Epithelial cell of esophagus (primary cell): ENCODE measurements at regions not wholly inside any gene's neighbourhood (a gene's known extent, or its start where the extent isn't known, plus 50 kb on each side); places are given as distances from the start of the nearest gene placed in this dataset.
"Not testable (repeated sequence)": the region's sequence is repeated elsewhere in the genome, so short reads cannot be mapped to it uniquely, and the experiment has no call there.

Experiments used
- DNase-seq: peaks from one replicate; pipeline ENCODE4 v3.0.0; 2010; ENCODE audit warnings: low read depth
- H3K4me3 ChIP-seq: 2 replicates; pipeline ENCODE4 v1.5.1; 2011; ENCODE audit warnings: mild to moderate bottlenecking, low read length, control low read depth
- TF ChIP-seq, protein P1 (sequence below): IDR thresholded peaks from 2 replicates; pipeline ENCODE4 v1.5.1; 2011; ENCODE audit warnings: low read depth, mild to moderate bottlenecking, low read length, control low read depth, inconsistent platforms; ENCODE audit not compliant: insufficient read depth; ENCODE audit errors: missing control alignments

DNA sequence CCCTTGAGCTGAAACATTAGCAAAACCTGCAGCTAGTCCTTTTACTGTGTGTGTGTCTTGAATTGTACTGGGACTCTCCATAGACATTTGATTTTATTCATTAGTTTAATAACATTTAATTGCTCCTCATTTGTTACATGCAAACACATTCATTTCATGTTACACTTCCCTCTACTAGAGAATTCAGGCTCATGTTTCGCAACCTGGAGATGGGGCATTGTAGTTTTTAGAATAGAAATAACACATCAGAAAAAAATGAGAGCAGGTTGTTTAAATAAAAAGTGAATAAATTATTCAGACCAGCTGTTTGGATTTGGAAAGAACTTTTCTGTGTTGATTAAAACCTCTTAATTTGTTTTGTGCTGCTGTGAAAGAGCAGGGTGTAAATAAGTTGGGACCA is 243.9 kb downstream of the ETV1 start:
- H3K4me3 ChIP-seq = no peak overlapping the region
- no peak for DNase-seq
- TF ChIP-seq, protein P1, sequence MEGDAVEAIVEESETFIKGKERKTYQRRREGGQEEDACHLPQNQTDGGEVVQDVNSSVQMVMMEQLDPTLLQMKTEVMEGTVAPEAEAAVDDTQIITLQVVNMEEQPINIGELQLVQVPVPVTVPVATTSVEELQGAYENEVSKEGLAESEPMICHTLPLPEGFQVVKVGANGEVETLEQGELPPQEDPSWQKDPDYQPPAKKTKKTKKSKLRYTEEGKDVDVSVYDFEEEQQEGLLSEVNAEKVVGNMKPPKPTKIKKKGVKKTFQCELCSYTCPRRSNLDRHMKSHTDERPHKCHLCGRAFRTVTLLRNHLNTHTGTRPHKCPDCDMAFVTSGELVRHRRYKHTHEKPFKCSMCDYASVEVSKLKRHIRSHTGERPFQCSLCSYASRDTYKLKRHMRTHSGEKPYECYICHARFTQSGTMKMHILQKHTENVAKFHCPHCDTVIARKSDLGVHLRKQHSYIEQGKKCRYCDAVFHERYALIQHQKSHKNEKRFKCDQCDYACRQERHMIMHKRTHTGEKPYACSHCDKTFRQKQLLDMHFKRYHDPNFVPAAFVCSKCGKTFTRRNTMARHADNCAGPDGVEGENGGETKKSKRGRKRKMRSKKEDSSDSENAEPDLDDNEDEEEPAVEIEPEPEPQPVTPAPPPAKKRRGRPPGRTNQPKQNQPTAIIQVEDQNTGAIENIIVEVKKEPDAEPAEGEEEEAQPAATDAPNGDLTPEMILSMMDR = no peak

GRCh38 chr7:13748998-13749397 is 240.5 kb downstream of the ETV1 start:
- TF ChIP-seq, protein P1 = no peak
- no peak for DNase-seq
- no peak overlapping the region for H3K4me3 ChIP-seq

DNA sequence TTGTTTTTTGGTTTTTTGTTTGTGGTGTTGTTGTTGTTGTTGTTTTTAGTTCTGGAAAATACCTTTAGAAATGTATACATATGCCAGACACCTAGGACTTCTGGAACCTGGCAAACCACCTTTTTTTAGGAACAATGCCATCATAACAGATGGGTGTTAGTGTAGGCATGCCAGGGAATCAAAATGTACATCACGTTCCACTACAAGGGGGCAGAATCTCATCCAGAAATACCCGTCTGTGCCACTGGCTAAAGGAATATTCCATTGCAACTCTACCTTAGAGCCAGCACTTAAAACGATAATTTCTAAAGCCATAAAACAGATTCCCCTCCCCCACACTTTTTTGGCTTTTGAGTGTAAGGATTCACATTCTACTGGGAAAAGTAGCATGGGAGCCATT is 239.8 kb downstream of the ETV1 start:
- DNase-seq = no peak
- no peak overlapping the region for H3K4me3 ChIP-seq
- TF ChIP-seq, protein P1 = no peak

- TF ChIP-seq, protein P1 = no peak
Measured at GRCh38 chr7:13751766-13752165, 237.7 kb downstream of the ETV1 start.

DNA sequence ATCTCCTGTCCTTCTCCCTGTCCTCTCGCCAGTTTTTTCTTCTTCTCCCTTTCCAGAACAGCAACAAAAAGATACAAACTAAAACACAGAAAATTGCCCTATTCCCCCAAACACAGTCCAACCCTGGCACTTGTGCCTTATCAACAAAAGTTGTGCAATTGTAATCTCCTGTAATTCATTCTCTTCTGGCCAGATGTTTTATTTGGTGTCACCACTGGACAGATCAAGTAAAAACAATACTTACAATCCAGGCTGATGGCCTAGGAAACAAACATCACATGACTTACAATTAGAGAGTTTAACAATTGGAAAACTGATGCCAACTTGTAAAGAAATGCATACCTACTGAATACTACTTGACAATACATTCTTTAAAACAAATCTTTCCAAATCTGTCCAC is 231.6 kb downstream of the ETV1 start:
- H3K4me3 ChIP-seq = no peak overlapping the region
- TF ChIP-seq, protein P1 = no peak
- no peak for DNase-seq

More at GRCh38 chr7:13751766-13752165, 237.7 kb downstream of the ETV1 start:
- no peak for DNase-seq
- H3K4me3 ChIP-seq = no peak overlapping the region

DNA sequence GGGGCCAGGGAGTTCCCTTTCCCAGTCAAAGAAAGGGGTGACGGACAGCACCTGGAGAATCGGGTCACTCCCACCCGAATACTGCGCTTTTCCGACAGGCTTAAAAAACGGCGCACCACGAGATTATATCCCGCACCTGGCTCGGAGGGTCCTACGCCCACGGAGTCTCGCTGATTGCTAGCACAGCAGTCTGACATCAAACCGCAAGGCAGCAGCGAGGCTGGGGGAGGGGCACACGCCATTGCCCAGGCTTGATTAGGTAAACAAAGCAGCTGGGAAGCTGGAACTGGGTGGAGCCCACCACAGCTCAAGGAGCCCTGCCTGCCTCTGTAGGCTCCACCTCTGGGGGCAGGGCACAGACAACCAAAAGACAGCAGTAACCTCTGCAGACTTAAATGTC is 223.6 kb downstream of the ETV1 start:
- H3K4me3 ChIP-seq, DNase-seq: not testable (repeated sequence)

- no peak overlapping the region for H3K4me3 ChIP-seq
- TF ChIP-seq, protein P1 = no peak
- DNase-seq = no peak
Measured at GRCh38 chr7:13770305-13770704, 219.2 kb downstream of the ETV1 start.

DNA sequence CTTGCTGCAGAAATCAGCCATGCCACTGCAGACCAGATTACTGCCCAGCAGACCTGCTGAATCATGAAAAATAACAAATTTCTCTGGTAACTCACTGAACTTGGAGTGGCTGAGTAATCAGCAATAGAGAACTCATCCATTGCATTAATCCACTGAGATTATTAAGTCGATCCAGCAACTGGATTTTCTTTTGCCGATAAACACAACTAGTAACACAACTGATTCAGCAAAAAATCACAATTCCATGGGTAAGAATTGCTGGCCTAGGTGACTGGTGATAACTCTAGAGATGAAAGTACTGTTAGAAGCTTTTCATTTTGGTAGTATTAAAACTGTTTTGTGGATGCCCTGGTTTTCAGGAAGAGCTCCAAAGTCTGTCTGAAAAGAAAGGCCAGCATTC is 214.5 kb downstream of the ETV1 start:
- TF ChIP-seq, protein P1 = no peak
- no peak overlapping the region for H3K4me3 ChIP-seq
- DNase-seq = no peak
